Esophagus (tissue), 2 donors: ENCODE measurements at regions not wholly inside any gene's neighbourhood (a gene's known extent, or its start where the extent isn't known, plus 50 kb on each side); places are given as distances from the start of the nearest gene placed in this dataset.

Experiments
- H3K27ac ChIP-seq, 2 donors: one replicate each; pipeline ENCODE4 v1.5.1; 2013; ENCODE audit warnings: low read depth in 2 of 2, mild to moderate bottlenecking in 2 of 2, inconsistent platforms in 1 of 2, low read length in 1 of 2, moderate library complexity in 1 of 2
- H3K27me3 ChIP-seq, 2 donors: one replicate each; pipeline ENCODE4 v1.6.1; 2013; ENCODE audit warnings: low read length in 2 of 2, control low read depth in 1 of 2, mild to moderate bottlenecking in 1 of 2; ENCODE audit not compliant: insufficient read depth in 2 of 2, control insufficient read depth in 1 of 2
- H3K36me3 ChIP-seq, 2 donors: one replicate each; pipeline ENCODE4 v1.6.1; 2013; ENCODE audit warnings: low read length in 1 of 2; ENCODE audit not compliant: control insufficient read depth in 2 of 2, insufficient read depth in 2 of 2
- H3K4me1 ChIP-seq, 2 donors: one replicate each; pipeline ENCODE4 v1.6.1; 2013; ENCODE audit warnings: low read length in 1 of 2; ENCODE audit not compliant: control insufficient read depth in 2 of 2, insufficient read depth in 2 of 2
- H3K4me3 ChIP-seq, 2 donors: one replicate each; pipeline ENCODE4 v1.5.1; 2013; ENCODE audit warnings: low read length in 2 of 2, mild to moderate bottlenecking in 2 of 2, low read depth in 1 of 2, moderate library complexity in 1 of 2
- H3K9me3 ChIP-seq, 2 donors: one replicate each; pipeline ENCODE4 v1.6.1; 2013; ENCODE audit warnings: mild to moderate bottlenecking in 2 of 2, low read depth in 1 of 2, low read length in 1 of 2, moderate library complexity in 1 of 2; ENCODE audit not compliant: control insufficient read depth in 2 of 2, insufficient read depth in 1 of 2
- WGBS, 2 donors: extraction: QIAGEN DNeasy Blood & Tissue Kit; methylation state at CpG; one replicate each; pipeline ENCODE4 v1.1.7; 2013; 5-methylcytosine and 5-hydroxymethylcytosine counted together
- donor health status: healthy with polysubstance abuse.
- donor health status: Bipolar disorder and iron deficiency.

DNA sequence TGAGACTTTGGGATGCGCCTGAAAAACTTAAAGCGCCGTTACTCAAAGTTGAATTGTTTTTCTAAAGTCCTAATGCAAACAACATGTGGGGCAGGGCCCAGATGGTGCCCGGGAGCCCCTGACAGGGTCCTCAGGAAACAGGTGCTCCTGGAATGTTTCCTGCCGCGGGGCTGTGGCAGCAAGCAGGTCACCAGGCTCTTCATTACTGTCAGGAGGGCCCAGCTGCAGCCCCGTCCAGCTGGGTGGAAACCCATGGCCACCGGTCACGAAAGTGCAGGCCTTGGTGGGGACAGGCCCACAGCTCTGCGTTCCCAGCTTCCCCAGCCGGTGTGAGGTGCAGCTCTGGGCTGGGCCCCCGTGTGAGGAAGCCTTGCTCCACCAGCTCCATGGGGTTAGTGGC, 63.9 kb upstream of the GATA2 start:
- Histone ChIP-seq H3K9me3 (peaks cover 0 to 5% of the 10 kb centered on the region in 2 donors), H3K4me3 (no peak overlapping the region), H3K36me3 (no peaks in the 10 kb centered on the region), H3K4me1 (no peaks in the 10 kb centered on the region), H3K27ac (no peak overlapping the region), H3K27me3 (peaks cover 4 to 5% of the 10 kb centered on the region in 2 donors)
- WGBS, 2 donors = 60 to 64% methylated on average over 12 of the region's 12 CpGs

DNA sequence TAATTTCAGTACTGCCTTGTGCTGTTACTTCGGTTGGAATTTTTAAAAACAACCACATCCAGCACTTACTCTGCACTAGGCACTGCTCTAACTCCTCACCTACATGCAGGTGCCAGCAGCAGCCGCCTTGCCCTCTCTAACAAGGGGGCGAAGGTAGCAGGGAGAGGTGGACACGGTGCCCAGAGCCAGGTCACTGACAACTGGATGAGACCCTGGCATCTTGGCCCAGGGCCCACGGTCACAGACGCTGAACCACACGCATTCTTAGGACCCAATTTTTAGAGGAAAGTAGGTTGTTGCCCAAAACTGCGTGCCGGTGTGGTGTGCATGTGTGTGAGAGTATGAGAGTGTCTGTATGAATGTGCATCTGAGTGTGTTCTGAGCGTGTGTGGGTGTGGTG, 63.4 kb upstream of the GATA2 start:
- 77 to 79% methylated on average over 10 of the region's 10 CpGs for WGBS, 2 donors
- H3K9me3 ChIP-seq = peaks cover 0 to 5% of the 10 kb centered on the region in 2 donors
- H3K36me3 ChIP-seq = no peaks in the 10 kb centered on the region
- no peak overlapping the region for H3K4me3 ChIP-seq
- H3K27me3 ChIP-seq = peaks cover 4 to 5% of the 10 kb centered on the region in 2 donors
- no peak overlapping the region for H3K27ac ChIP-seq
- H3K4me1 ChIP-seq = no peaks in the 10 kb centered on the region

DNA sequence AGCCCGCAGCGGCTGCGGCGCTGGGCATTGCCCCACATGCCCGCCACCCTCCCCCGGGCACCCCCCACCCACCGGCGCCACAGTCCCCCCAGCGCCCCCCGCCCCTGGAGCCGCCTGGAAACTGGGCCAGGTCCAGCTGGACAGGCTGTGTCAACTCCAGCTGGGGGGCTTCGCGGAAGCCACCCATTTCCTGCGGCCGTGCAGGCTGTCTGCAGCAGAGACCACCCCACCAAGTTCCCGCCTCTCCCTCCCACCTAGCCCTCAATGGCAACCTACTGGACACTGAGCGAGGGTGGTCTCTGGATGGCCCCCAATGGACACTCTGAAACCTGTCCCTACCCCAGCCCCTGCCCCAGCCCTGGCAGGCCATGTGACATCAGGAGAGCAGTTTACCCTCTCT, 62.8 kb upstream of the GATA2 start:
- Histone ChIP-seq H3K36me3 (no peaks in the 10 kb centered on the region), H3K27me3 (peaks cover 4 to 5% of the 10 kb centered on the region in 2 donors), H3K4me1 (no peaks in the 10 kb centered on the region), H3K9me3 (peaks cover 0 to 5% of the 10 kb centered on the region in 2 donors), H3K27ac (no peak overlapping the region), H3K4me3 (no peak overlapping the region)
- WGBS, 2 donors = 28 to 36% methylated on average over 17 of the region's 17 CpGs

DNA sequence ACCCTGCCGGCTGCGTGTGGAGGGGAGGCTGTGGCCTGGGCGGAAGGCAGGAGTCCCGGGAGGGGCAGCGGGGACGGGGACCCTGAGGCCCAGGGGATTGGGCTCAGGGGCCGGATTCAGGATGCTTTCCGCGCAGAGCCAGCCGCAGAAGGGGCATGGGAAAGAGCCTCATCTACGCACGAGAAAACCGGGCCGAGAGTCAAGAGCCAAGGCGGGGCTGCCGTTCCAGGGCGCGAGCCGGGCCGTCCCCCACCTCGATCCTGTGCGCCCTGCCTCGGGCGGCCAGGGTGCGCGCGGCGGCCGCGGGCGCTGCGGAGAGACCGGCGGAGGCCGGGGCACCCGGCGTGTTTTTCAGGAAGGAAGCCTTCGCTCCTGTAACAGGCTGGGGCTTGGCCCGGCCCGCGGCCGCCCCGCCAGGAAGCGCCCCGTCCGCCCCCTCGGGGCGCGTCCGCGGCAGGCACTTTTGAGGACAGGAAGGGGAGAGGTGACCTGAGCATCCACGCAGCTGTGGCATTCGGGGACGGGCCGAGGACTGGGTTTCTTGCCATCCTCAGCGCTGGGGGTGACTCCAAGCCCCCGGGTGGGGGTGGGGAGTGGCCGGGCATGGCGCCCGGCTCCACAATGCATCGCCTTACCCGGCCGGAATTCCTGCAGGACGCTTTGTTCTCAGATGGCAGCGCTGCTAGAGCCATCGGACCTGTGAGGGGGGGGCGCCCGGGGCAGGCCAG, 62.3 kb upstream of the GATA2 start:
- 3 to 6% methylated on average over 48 to 68 of the region's 68 CpGs for WGBS, 2 donors

DNA sequence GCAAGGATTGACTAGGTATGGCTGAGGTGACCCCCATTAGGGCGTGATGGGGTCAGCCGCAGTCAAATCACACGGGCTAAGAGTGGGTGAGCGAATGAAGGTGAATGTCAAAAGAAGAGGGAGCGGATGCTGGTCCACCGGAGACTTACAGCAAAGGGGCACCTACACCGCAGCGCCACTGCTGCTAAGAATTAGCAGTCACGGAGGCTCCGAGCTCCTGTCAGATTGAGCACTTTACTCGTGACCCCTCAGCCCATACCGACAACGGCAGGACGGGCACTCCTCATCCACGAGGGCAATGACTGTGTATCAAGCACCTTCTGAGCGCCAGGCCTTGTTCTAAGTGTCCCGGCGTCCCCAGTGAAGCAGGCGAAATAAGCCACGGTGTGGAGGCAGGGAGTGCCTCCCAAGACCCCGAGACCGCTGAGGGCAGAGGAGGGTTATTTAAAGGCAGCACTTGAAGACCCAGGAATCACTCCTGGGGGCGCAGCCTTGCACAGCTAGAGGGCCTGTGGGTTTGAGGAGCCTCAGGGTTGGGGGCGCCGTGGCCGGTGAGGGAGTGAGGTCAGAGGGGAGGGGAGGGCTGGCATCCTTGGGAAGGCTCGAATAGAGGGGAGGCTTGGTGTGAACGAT, 61.6 kb upstream of the GATA2 start:
- H3K9me3 ChIP-seq = peaks cover 0 to 5% of the 10 kb centered on the region in 2 donors
- no peaks in the 10 kb centered on the region for H3K4me1 ChIP-seq
- H3K27ac ChIP-seq = peak overlapping the region in 1 of 2 donors; percentile 29
- H3K36me3 ChIP-seq = no peaks in the 10 kb centered on the region
- 75 to 80% methylated on average over 28 of the region's 28 CpGs for WGBS, 2 donors
- no peak overlapping the region for H3K4me3 ChIP-seq
- H3K27me3 ChIP-seq = peaks cover 4 to 5% of the 10 kb centered on the region in 2 donors

More for the DNA sequence above, 62.3 kb upstream of the GATA2 start:
- no peak overlapping the region for H3K4me3 ChIP-seq
- H3K27me3 ChIP-seq = peaks cover 4 to 5% of the 10 kb centered on the region in 2 donors
- peak overlapping the region in 1 of 2 donors; percentile 29 for H3K27ac ChIP-seq
- H3K36me3 ChIP-seq = no peaks in the 10 kb centered on the region
- peaks cover 0 to 5% of the 10 kb centered on the region in 2 donors for H3K9me3 ChIP-seq
- no peaks in the 10 kb centered on the region for H3K4me1 ChIP-seq

DNA sequence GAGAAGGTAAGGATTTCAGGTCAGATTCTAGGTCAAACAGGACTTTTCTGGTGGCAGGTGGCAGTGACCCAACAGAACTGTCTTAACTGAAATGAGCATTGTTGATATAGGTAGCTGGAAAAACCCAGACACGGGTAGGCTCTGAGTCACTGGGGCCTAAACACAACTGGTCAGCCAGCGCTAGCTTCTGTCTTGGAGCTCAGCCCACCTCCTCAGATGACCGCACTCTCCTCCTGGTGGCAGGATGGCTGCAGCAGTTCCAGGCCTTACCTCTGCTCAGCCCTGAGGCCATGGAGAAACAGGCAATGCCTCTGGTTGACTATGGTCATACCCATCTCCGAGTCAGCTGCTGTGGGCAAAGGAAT, 61.1 kb upstream of the GATA2 start:
- Histone ChIP-seq H3K27ac (no peak overlapping the region), H3K9me3 (peaks cover 0 to 5% of the 10 kb centered on the region in 2 donors), H3K36me3 (no peaks in the 10 kb centered on the region), H3K4me1 (no peaks in the 10 kb centered on the region), H3K27me3 (peaks cover 4 to 5% of the 10 kb centered on the region in 2 donors), H3K4me3 (no peak overlapping the region)
- WGBS, 2 donors = 81 to 89% methylated on average over 4 of the region's 4 CpGs

DNA sequence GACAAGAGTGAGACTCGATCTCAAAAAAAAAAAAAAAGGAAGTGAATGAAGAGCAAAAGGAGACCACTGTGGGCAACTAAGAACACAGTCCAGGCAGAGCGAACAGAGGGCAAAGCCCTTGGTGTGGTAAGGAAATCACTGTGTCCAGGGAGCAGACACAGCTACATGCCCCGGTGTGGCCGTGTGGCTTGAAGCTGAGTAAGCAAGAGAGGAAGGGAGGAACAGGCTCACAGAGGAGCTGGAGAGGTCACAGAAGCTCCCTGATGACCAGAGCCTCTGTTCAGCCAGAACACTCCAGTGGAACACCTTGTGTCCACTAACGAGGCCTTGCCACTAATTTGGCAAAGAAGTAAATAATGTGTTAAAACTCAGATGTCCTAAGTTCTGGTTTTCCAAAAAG, 60.6 kb upstream of the GATA2 start:
- peaks cover 4 to 5% of the 10 kb centered on the region in 2 donors for H3K27me3 ChIP-seq
- WGBS, 2 donors = 80 to 89% methylated on average over 5 of the region's 5 CpGs
- peaks cover 0 to 5% of the 10 kb centered on the region in 2 donors for H3K9me3 ChIP-seq
- no peak overlapping the region for H3K4me3 ChIP-seq
- no peaks in the 10 kb centered on the region for H3K4me1 ChIP-seq
- H3K27ac ChIP-seq = no peak overlapping the region
- H3K36me3 ChIP-seq = no peaks in the 10 kb centered on the region

DNA sequence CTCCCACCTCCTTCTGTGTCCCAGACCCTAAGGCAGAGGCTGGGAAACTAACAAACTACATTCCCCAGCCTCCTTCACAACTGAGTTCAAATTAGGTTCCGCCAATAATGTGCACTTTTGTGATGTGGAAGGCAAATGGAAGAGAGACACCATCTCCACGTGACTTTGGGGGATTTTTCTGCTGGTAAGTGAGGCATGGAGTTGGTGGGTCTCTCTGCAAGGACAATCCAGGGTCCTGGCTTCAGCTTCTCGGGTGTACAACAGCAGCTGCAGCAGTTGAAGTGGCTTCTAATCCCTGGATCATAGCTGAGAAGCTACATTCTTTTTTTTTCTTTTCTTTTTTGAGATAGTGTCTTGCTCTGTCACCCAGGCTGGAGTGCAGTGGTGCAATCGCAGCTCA, 58.9 kb upstream of the GATA2 start:
- no peaks in the 10 kb centered on the region for H3K4me1 ChIP-seq
- H3K27ac ChIP-seq = no peak overlapping the region
- H3K9me3 ChIP-seq = no peaks in the 10 kb centered on the region
- WGBS, 2 donors = 59 to 60% methylated on average over 4 of the region's 4 CpGs
- peaks cover 4 to 8% of the 10 kb centered on the region in 2 donors for H3K27me3 ChIP-seq
- no peak overlapping the region for H3K4me3 ChIP-seq
- no peaks in the 10 kb centered on the region for H3K36me3 ChIP-seq

DNA sequence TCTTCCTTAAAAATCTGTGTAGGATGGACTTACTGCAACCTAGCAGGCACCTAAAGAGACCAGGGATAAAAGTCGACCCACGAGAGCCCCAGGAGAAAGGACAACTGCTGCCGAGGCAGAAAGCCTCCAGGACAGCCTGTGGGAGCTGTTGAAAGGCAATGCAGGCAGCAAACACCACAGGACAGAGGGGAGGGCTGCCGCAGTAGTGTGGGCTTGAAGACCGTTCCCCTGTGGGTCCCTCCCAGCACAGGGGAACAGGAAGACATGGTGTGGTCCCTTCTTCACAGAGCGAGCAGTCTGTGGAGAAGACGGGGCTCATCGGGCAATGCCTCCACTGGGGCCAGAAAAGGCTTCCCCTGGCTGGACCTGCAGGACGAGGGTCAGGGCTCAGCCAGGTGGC, 58.5 kb upstream of the GATA2 start:
- Histone ChIP-seq H3K4me3 (no peak overlapping the region), H3K36me3 (no peaks in the 10 kb centered on the region), H3K27me3 (peaks cover 4 to 8% of the 10 kb centered on the region in 2 donors), H3K4me1 (no peaks in the 10 kb centered on the region), H3K27ac (no peak overlapping the region), H3K9me3 (no peaks in the 10 kb centered on the region)
- 63 to 64% methylated on average over 9 of the region's 9 CpGs for WGBS, 2 donors
